Activated CD8-positive, alpha-beta memory T cell treated with anti-CD3 and anti-CD28 coated beads for 48 hours (primary cell): ENCODE measurements at regions not wholly inside any gene's neighbourhood (a gene's known extent, or its start where the extent isn't known, plus 50 kb on each side); places are given as distances from the start of the nearest gene placed in this dataset.

Experiments
- DNase-seq, 3 experiments: peaks; one replicate each; pipeline ENCODE4 v3.0.0-alpha.2; 2020; ENCODE audit warnings: low read depth in 2 of 3, low spot score in 2 of 3

- DNase-seq = no peak
Observed at GRCh38 chr5:6175172-6175854, 203.0 kb downstream of the MED10 start.

DNA sequence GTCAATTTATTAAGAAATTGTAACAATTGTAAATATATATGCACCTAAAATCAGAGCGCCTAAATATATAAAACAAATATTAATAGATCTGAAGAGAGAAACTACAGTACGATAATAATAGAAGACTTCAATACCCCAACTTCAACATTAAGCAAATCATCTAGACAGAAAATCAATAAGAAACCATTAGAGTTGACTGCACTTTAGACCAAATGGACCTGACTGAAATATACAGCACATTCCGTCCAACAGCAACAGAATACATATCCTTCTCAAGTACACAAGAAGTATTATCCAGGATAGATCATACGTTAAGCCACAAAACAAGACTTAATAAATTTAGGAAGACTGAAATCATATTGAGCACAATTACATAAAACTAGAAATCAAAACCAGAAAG, 208.7 kb downstream of the MED10 start:
- no peak for DNase-seq

- no peak for DNase-seq
Observed at GRCh38 chr5:6166698-6167394, 211.5 kb downstream of the MED10 start.

DNA sequence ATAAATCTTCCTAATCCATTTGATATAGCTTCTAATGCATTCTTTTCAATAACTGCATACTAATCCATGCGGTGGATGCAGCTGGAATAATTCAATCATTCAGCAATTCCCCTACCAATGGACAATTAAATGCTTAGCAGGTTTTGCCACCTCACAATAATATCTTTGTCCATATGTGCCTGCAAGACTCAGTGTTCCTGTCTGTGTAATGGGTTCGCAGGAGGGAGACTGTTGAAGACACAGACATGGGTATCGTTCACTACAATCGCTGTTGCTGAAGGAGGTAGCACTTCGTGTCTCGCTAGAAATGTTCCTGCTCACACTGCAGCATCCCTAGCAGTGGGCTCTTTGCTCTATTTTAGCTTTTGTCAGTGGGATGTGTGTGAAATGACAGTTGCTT, 214.4 kb downstream of the MED10 start:
- DNase-seq = no peak

- no peak for DNase-seq
Observed at GRCh38 chr5:6162175-6162574, 216.2 kb downstream of the MED10 start.

GRCh38 chr5:6161257-6161656, 217.1 kb downstream of the MED10 start:
- no peak for DNase-seq

- DNase-seq = no peak
Observed at GRCh38 chr5:6159832-6160430, 218.4 kb downstream of the MED10 start.

GRCh38 chr5:6158974-6159831, 219.1 kb downstream of the MED10 start:
- DNase-seq = no peak

DNA sequence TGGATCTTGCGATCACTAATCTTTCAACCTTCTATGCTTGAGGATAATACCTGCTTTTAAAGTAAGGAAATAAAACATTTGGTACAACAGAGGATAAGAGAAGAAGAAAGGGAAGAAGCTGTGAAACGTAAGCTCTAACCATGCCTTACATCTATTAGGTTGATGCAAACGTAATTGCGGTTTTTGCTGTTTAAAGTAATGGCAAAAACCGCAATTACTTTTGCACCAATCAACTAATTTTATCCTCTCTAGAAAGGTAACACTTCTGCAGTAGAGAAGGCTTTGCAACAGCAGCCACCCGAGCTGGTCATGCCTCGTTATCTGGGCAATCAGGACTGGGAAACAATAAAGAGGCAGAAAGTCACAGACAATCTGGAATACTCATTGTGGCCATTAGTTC, 224.1 kb downstream of the MED10 start:
- DNase-seq = no peak

DNA sequence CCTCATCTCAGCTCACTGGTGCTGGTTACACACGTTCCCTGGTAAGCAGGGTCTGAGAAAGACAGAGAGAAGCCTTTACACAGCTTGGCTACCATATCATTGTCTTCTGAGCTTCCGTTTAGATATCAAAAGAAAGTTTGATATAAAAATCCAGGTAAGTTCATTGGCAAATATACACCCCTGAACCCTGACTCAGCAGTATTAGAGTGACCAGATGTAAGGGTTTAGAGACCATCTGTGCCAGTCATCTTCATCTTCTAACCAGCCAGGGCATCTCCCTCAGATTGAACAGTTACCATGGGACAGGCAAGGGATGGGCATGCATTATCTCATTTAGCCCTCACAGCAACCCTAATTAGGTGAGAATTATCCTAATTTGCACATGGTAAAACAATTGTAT, 232.1 kb downstream of the MED10 start:
- DNase-seq = no peak

GRCh38 chr5:6145616-6146237, 232.6 kb downstream of the MED10 start:
- DNase-seq = no peak

- DNase-seq = no peak
Observed at GRCh38 chr5:6143523-6143922, 234.8 kb downstream of the MED10 start.

DNA sequence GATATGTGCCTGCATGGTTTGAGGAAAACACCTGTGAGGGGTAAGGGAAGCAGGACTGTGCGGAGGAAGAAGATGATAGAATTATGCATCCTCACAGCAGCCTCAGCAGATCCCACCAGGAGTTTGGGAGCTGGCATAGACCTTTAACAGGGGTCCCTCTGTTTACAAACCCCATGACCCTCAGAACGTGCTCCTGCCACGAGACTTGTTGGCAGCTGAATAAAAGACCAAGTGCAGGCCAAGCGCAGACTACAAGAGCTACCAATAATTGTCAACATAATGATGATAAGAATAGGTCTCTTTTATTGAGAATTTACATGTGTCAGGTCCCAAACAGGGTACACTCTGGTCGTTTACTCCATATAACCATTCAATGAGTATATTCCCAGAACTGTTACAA, 236.0 kb downstream of the MED10 start:
- no peak for DNase-seq

GRCh38 chr5:6140219-6140618, 238.1 kb downstream of the MED10 start:
- no peak for DNase-seq

GRCh38 chr5:6135977-6136376, 242.4 kb downstream of the MED10 start:
- DNase-seq = no peak

- no peak for DNase-seq
Observed at GRCh38 chr5:6134281-6134680, 244.1 kb downstream of the MED10 start.

DNA sequence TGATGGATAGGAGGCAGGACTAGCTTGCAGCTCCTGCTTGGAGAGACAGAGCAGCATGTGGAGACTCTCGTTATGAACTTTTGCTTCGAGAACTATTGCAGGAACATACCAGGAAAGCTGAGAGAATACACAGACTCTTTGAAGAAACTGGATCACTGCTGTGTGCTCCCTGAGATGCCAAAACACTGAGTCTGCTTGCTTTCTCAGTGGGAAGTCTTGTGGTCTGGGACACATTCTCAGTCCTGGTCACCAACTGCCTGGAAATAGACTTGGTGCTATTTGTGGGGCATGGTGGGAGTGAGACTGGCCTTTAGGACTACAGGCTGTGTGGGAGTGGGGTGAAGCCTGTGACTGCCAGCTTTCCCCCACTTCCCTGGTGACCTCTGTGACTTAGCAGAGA, 252.6 kb downstream of the MED10 start:
- no peak for DNase-seq

- DNase-seq = no peak
Observed at GRCh38 chr5:6118691-6119090, 259.7 kb downstream of the MED10 start.

DNA sequence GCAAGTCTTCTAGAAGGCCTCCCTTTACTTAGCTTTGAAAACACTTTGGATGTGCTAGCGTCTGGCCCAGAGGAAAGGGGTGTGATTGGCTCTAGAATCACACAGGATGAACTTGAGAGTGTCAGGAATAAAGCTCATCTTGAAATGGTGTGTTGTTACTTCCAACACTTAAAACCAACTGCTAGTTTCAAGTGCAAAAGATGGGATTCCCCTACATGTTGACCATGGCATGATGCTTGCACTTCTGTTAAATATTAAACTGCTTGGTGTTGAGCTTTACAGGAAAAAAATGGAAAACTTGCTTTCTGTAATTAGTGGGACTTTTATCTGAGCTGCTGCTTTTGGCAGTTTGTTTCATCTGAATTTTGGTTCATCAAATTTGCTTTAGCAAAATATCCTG, 261.1 kb downstream of the MED10 start:
- no peak for DNase-seq

- no peak for DNase-seq
Observed at GRCh38 chr5:6115852-6116251, 262.5 kb downstream of the MED10 start.

GRCh38 chr5:6112538-6112937, 265.8 kb downstream of the MED10 start:
- DNase-seq = no peak
